Memory B cell (primary cell): ENCODE measurements at regions not wholly inside any gene's neighbourhood (a gene's known extent, or its start where the extent isn't known, plus 50 kb on each side); places are given as distances from the start of the nearest gene placed in this dataset.
"Not testable (repeated sequence)": the region's sequence is repeated elsewhere in the genome, so short reads cannot be mapped to it uniquely, and the experiment has no call there.

Source experiments
- ATAC-seq: fragments of 150-1000 bp; cut with Tn5 transposase; 2 replicates; pipeline ENCODE4 v1.10.0; 2021; ENCODE audit warnings: low read depth, mild to moderate bottlenecking, moderate library complexity
- DNase-seq, 2 donors: peaks; one replicate each; pipeline ENCODE4 v3.0.0; 2022; ENCODE audit warnings: low spot score in 2 of 2
- H3K27ac Mint-ChIP-seq: one replicate; pipeline ENCODE4 v1.8.0; 2022; ENCODE audit warnings: mild to moderate bottlenecking, moderate library complexity, mixed read lengths
- H3K27me3 Mint-ChIP-seq: one replicate; pipeline ENCODE4 v1.8.0; 2022; ENCODE audit warnings: mixed read lengths
- H3K36me3 Mint-ChIP-seq: one replicate; pipeline ENCODE4 v1.8.0; 2022; ENCODE audit warnings: mild to moderate bottlenecking, mixed read lengths
- H3K4me1 Mint-ChIP-seq: one replicate; pipeline ENCODE4 v1.8.0; 2022; ENCODE audit warnings: mixed read lengths
- H3K4me3 Mint-ChIP-seq: one replicate; pipeline ENCODE4 v1.8.0; 2022; ENCODE audit warnings: mild to moderate bottlenecking, moderate library complexity, mixed read lengths
- H3K9me3 Mint-ChIP-seq: one replicate; pipeline ENCODE4 v1.8.0; 2022; ENCODE audit warnings: mixed read lengths

DNA sequence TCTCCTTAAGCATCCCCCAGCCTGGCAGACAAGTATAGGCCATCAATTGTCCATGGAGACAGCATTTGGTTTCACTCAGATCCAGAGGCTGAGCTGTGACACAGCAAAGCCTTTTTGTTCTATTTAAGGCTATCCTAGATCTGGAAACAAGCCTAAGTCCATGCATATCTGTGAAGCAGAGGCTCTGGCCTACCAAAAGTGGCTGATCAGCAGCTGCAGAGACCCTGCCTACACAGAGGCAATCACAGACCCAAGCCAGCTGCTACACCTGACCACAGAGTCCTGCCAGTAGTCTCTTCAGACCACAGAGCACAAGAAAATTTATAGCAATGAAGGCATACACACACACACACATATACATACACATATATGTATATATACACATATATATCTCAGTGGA, 501.7 kb upstream of the ARPP21 start:
- H3K4me1 Mint-ChIP-seq, result no peaks in the 10 kb centered on the region
- H3K36me3 Mint-ChIP-seq, result no peaks in the 10 kb centered on the region
- no peak overlapping the region for H3K27ac Mint-ChIP-seq
- H3K9me3 Mint-ChIP-seq, result peaks cover 4% of the 10 kb centered on the region
- no peaks in the 10 kb centered on the region for H3K27me3 Mint-ChIP-seq
- H3K4me3 Mint-ChIP-seq, result no peak overlapping the region
- DNase-seq (no peak), ATAC-seq (no peak)

DNA sequence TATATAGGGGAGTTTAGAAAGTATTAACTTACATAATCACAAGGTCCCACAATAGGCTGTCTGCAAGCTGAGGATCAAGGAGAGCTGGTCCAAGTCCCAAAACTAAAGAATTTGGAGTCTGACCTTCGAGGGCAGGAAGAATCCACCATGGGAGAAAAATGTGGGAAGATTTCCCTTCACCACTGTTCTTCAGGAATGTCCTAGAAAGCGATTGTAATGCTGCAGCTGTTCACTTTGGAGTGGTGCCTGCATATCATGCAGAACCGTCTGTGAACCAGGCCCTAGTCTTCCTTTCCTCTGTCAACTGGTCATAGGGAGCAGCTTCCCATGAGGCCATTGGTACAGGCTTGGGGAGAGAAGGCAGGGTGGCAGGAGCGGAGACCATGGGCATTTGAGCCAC, 497.9 kb upstream of the ARPP21 start:
- Mint-ChIP-seq H3K27ac (no peak overlapping the region), H3K27me3 (no peaks in the 10 kb centered on the region), H3K36me3 (no peaks in the 10 kb centered on the region), H3K9me3 (peaks cover 2% of the 10 kb centered on the region), H3K4me1 (no peaks in the 10 kb centered on the region), H3K4me3 (no peak overlapping the region)
- no peak for ATAC-seq
- DNase-seq, result no peak

- H3K4me1 Mint-ChIP-seq, result no peaks in the 10 kb centered on the region
- peaks cover 3% of the 10 kb centered on the region for H3K9me3 Mint-ChIP-seq
- no peaks in the 10 kb centered on the region for H3K27me3 Mint-ChIP-seq
These were observed 495.3 kb upstream of the ARPP21 start for GRCh38 chr3:35144011-35144410.

GRCh38 chr3:35146256-35147035, 492.9 kb upstream of the ARPP21 start:
- ATAC-seq, H3K9me3 Mint-ChIP-seq, H3K27ac Mint-ChIP-seq, H3K4me3 Mint-ChIP-seq, DNase-seq, H3K4me1 Mint-ChIP-seq, H3K36me3 Mint-ChIP-seq, H3K27me3 Mint-ChIP-seq: not testable (repeated sequence)

More at GRCh38 chr3:35144011-35144410, 495.3 kb upstream of the ARPP21 start:
- no peak for ATAC-seq
- no peak for DNase-seq
- Mint-ChIP-seq H3K36me3 (no peaks in the 10 kb centered on the region), H3K4me3 (no peak overlapping the region), H3K27ac (no peak overlapping the region)

DNA sequence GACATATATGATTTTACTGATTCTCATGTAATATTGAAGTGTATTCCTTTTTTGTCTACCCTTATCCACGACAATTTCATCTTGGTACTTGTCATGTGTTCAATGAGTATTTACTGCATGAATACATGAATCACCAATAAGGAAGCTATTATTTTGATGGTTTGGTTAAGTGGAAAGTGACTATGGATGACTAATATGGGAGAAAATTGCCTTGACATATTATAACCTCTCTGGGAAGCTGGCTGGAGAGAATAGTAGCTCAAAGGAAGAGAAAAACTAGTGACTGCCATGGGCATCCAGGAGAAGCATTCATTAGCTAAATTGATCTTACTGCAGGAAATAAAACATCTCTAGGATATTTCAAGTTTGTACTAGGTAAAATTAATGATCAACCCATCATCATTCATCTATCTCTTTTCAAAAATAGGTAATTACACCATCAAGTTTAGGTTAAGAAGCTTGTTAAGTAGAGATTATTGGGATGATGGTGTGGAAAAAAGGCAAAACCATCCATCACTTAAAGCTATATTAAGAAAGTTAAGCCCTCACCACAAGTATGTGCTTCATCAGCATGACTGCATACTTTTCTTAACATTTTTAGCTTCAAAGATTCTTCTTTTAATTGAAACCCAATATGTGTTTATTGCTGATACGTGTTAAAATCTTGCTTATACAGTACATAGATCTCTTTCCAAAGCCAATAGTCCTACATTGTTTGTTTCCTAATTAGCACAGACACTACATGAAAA, 455.2 kb upstream of the ARPP21 start:
- DNase-seq (no peak), ATAC-seq (no peak)
- Mint-ChIP-seq H3K27me3 (no peaks in the 10 kb centered on the region), H3K9me3 (peaks cover 17% of the 10 kb centered on the region), H3K36me3 (peaks cover 4% of the 10 kb centered on the region), H3K4me3 (no peak overlapping the region), H3K4me1 (no peaks in the 10 kb centered on the region), H3K27ac (no peak overlapping the region)

DNA sequence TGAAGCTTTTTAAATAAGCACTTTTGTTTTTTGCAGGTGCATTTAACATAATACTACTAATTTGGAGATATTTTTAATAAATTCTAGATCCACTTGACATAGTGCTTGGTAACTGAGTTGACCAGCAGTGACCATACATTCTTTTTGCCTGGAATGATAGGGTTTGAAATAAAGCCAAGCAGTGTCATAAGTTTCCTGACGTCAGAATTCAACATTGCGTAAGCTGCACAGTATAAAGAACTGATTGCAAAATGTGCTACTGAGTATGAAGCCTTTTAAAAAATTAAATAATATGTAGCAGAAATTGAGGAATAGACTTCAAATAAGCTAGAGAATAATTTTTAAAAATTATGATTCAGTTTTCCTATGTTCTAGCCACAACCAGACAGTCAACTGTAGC, 454.6 kb upstream of the ARPP21 start:
- DNase-seq, result no peak
- no peak overlapping the region for H3K27ac Mint-ChIP-seq
- ATAC-seq, result no peak
- H3K27me3 Mint-ChIP-seq, result no peaks in the 10 kb centered on the region
- H3K9me3 Mint-ChIP-seq, result peaks cover 17% of the 10 kb centered on the region
- H3K36me3 Mint-ChIP-seq, result peaks cover 4% of the 10 kb centered on the region
- H3K4me1 Mint-ChIP-seq, result no peaks in the 10 kb centered on the region
- no peak overlapping the region for H3K4me3 Mint-ChIP-seq

DNA sequence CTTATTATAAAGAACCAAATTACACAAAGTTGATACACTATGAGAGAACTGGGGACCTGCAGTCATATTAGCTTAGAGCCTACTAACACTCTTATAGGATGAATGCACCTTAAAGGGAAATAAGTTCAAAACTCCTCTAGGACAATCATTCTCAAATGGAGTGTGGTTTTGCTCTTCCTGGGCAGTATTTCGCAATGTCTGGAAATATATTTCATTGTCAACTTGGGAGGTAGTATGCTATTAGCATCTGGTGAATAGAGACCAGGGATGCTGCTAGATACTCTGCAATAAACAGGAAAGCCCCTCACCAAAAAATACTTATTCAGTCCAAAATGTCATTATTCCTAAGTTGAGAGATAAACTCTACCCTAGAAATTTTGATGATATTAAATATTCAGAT, 451.4 kb upstream of the ARPP21 start:
- Mint-ChIP-seq H3K4me1 (no peaks in the 10 kb centered on the region), H3K9me3 (peaks cover 9% of the 10 kb centered on the region)

GRCh38 chr3:35194666-35195065, 444.7 kb upstream of the ARPP21 start:
- Mint-ChIP-seq H3K36me3 (no peaks in the 10 kb centered on the region), H3K4me1 (no peaks in the 10 kb centered on the region), H3K27me3 (no peaks in the 10 kb centered on the region), H3K27ac (no peak overlapping the region), H3K9me3 (no peaks in the 10 kb centered on the region), H3K4me3 (no peak overlapping the region)
- DNase-seq (no peak), ATAC-seq (no peak)

More for the DNA sequence above, 451.4 kb upstream of the ARPP21 start:
- H3K4me3 Mint-ChIP-seq, result no peak overlapping the region
- no peaks in the 10 kb centered on the region for H3K36me3 Mint-ChIP-seq
- H3K27ac Mint-ChIP-seq, result no peak overlapping the region
- no peak for ATAC-seq
- DNase-seq, result no peak
- no peaks in the 10 kb centered on the region for H3K27me3 Mint-ChIP-seq

DNA sequence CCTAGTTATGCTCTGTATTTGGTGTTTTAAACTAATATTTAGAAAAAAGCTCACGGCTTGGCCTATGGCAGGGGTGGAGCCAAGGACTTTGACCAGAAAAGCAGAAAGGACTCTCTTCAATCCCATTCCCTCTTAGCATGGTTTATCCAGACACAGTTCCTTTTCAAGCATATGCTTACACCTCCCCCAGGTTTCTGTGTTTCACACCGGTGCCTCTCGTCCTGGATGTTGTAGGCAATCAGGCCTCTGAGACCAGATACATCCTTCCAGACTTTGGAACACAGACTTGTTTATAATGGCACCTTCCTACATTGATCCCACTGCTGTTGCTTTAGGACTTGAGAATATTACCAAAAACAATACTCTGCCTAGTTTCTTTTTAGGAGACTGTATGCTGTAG, 440.5 kb upstream of the ARPP21 start:
- H3K27ac Mint-ChIP-seq, result no peak overlapping the region
- H3K36me3 Mint-ChIP-seq, result no peaks in the 10 kb centered on the region
- no peak overlapping the region for H3K4me3 Mint-ChIP-seq
- no peak for DNase-seq
- no peaks in the 10 kb centered on the region for H3K9me3 Mint-ChIP-seq
- no peaks in the 10 kb centered on the region for H3K27me3 Mint-ChIP-seq
- no peak for ATAC-seq
- H3K4me1 Mint-ChIP-seq, result no peaks in the 10 kb centered on the region

- Mint-ChIP-seq H3K36me3 (no peaks in the 10 kb centered on the region), H3K4me3 (no peak overlapping the region), H3K9me3 (no peaks in the 10 kb centered on the region), H3K4me1 (no peaks in the 10 kb centered on the region), H3K27me3 (no peaks in the 10 kb centered on the region), H3K27ac (no peak overlapping the region)
- ATAC-seq (no peak), DNase-seq (no peak)
These were observed 439.3 kb upstream of the ARPP21 start for GRCh38 chr3:35200056-35200455.

- DNase-seq, result no peak
- no peaks in the 10 kb centered on the region for H3K4me1 Mint-ChIP-seq
- H3K4me3 Mint-ChIP-seq, result no peak overlapping the region
- peaks cover 4% of the 10 kb centered on the region for H3K9me3 Mint-ChIP-seq
- no peak overlapping the region for H3K27ac Mint-ChIP-seq
- H3K36me3 Mint-ChIP-seq, result no peaks in the 10 kb centered on the region
- no peaks in the 10 kb centered on the region for H3K27me3 Mint-ChIP-seq
- no peak for ATAC-seq
These were observed 438.1 kb upstream of the ARPP21 start for GRCh38 chr3:35201211-35201610.

GRCh38 chr3:35215525-35216500, 423.5 kb upstream of the ARPP21 start:
- DNase-seq, result no peak
- Mint-ChIP-seq H3K36me3 (no peaks in the 10 kb centered on the region), H3K4me3 (no peak overlapping the region), H3K9me3 (peaks cover 3% of the 10 kb centered on the region), H3K4me1 (no peaks in the 10 kb centered on the region), H3K27me3 (no peaks in the 10 kb centered on the region), H3K27ac (no peak overlapping the region)
- no peak for ATAC-seq

DNA sequence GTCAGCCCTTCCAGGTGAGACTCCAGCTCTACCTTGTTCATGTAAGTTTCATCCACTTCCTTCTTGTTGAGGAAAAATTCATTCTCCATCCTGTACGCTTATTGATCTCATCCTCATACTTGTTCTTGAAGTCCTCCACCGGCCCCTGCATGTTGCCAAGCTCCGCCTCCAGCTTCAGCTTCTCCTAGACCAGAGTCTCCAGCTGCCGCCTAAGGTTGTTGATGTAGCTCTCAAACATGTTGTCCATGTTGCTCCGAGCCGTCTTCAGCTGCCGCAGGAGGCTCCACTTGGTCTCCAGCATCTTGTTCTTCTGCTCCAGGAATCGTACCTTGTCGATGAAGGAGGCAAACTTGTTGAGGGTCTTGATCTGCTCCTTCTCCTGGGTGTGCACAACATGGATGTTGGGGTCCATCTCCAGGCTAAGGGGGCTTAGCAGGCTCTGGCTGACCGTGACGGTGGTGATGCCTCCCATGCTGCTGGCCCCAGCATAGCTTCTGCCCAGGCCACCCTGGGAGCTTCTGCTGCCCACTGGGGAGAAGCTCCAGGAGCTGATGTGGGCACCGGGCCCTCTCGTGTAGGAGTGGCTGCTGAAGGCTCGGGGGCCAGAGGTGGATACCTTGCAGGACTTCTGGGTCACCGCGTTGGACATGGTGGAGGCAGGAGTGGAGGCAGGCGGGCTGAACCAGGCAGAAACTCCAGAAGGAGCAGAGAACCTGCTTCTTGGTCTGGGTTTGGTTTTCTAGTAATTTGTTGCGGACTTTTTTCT, 422.6 kb upstream of the ARPP21 start:
- DNase-seq, result no peak
- Mint-ChIP-seq H3K27me3 (no peaks in the 10 kb centered on the region), H3K36me3 (no peaks in the 10 kb centered on the region), H3K27ac (no peak overlapping the region), H3K4me1 (no peaks in the 10 kb centered on the region), H3K4me3 (no peak overlapping the region), H3K9me3 (peaks cover 3% of the 10 kb centered on the region)
- no peak for ATAC-seq
